22Rv1 (cell line): ENCODE measurements at regions not wholly inside any gene's neighbourhood (a gene's known extent, or its start where the extent isn't known, plus 50 kb on each side); places are given as distances from the start of the nearest gene placed in this dataset.

Experiments used
- CTCF ChIP-seq: fragments of 450-650 bp; IDR thresholded peaks from 2 replicates; pipeline ENCODE4 v1.5.1; 2017; ENCODE audit warnings: mild to moderate bottlenecking
- ZFX ChIP-seq: fragments of 450-650 bp; IDR thresholded peaks from 2 replicates; pipeline ENCODE4 v1.6.1; 2017; ENCODE audit warnings: antibody characterized with exemption, borderline replicate concordance

GRCh38 chr11:128238521-128239265 lies 348.7 kb downstream of the ETS1 start:
- no peak for TF ChIP-seq CTCF
- no peak for TF ChIP-seq ZFX
